Uterus (tissue), 2 donors: ENCODE measurements at regions not wholly inside any gene's neighbourhood (a gene's known extent, or its start where the extent isn't known, plus 50 kb on each side); places are given as distances from the start of the nearest gene placed in this dataset.

Experiments
- POLR2A ChIP-seq, 2 donors: fragments of 450-650 bp; IDR thresholded peaks; one replicate each; pipeline ENCODE4 v1.6.1; 2016; ENCODE audit warnings: antibody characterized with exemption in 2 of 2, mild to moderate bottlenecking in 1 of 2, moderate library complexity in 1 of 2
- TF ChIP-seq, protein P1 (sequence below), 4 experiments: fragments of 200-600 bp in 2 of 4; fragments of 450-650 bp in 2 of 4; sonication (generic) in 2 of 4; IDR thresholded peaks; one replicate each; pipeline ENCODE4 v1.5.1; 2016 to 2019; ENCODE audit warnings: antibody characterized with exemption in 4 of 4, mild to moderate bottlenecking in 2 of 4, moderate library complexity in 1 of 4

DNA sequence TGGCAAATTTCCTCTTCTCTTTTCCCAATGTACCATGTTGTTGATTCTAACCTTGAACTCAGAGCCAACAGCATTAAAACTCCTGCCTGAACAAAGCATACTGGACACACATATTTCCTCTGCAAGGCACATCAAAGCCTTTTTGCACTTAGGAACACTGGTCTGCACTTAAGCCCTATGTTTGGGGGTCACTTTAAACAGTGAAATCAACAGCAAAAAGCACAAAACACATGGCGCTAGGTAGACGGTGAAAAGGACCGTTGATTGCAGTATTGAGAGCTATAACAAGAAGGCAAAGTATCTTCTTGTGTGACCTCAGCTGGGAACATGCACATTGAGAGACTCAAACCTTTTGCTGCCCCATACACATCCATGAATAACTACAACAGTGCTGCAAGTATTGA, 83.9 kb upstream of the SH3BP4 start:
- TF ChIP-seq, protein P1, sequence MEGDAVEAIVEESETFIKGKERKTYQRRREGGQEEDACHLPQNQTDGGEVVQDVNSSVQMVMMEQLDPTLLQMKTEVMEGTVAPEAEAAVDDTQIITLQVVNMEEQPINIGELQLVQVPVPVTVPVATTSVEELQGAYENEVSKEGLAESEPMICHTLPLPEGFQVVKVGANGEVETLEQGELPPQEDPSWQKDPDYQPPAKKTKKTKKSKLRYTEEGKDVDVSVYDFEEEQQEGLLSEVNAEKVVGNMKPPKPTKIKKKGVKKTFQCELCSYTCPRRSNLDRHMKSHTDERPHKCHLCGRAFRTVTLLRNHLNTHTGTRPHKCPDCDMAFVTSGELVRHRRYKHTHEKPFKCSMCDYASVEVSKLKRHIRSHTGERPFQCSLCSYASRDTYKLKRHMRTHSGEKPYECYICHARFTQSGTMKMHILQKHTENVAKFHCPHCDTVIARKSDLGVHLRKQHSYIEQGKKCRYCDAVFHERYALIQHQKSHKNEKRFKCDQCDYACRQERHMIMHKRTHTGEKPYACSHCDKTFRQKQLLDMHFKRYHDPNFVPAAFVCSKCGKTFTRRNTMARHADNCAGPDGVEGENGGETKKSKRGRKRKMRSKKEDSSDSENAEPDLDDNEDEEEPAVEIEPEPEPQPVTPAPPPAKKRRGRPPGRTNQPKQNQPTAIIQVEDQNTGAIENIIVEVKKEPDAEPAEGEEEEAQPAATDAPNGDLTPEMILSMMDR (IDR thresholded peaks at IDR 0.05), result no peak
- no peak for TF ChIP-seq POLR2A (IDR thresholded peaks at IDR 0.05)
